GM11168 (cell line): ENCODE measurements at regions not wholly inside any gene's neighbourhood (a gene's known extent, or its start where the extent isn't known, plus 50 kb on each side); places are given as distances from the start of the nearest gene placed in this dataset.

Source experiments
- in situ Hi-C: fragments of 300-500 bp; cut with MboI; formaldehyde crosslinking; loops from one replicate; pipeline ENCODE4 v1.12.0; 2022; ENCODE audit warnings: low sequenced_read_pairs; ENCODE audit not compliant: unreplicated experiment

GRCh38 chr13:106354961-106355360 lies 180.5 kb downstream of the EFNB2 start:
- in situ Hi-C loops: no loop called here

- in situ Hi-C loops: no loop called here
Measured at GRCh38 chr13:106352850-106353249, 182.6 kb downstream of the EFNB2 start.

GRCh38 chr13:106351251-106351650 lies 184.2 kb downstream of the EFNB2 start:
- in situ Hi-C loops: no loop called here

GRCh38 chr13:106350208-106350607 lies 185.3 kb downstream of the EFNB2 start:
- in situ Hi-C loops: no loop called here

GRCh38 chr13:106349080-106349931 lies 186.2 kb downstream of the EFNB2 start:
- in situ Hi-C loops: no loop called here

GRCh38 chr13:106348075-106348840 lies 187.2 kb downstream of the EFNB2 start:
- in situ Hi-C loops: no loop called here

- in situ Hi-C loops: no loop called here
Measured at GRCh38 chr13:106344342-106344741, 191.1 kb downstream of the EFNB2 start.

GRCh38 chr13:106343836-106344235 lies 191.6 kb downstream of the EFNB2 start:
- in situ Hi-C loops: no loop called here

- in situ Hi-C loops: no loop called here
Measured at GRCh38 chr13:106340249-106340648, 195.2 kb downstream of the EFNB2 start.

GRCh38 chr13:106337096-106337850 lies 198.2 kb downstream of the EFNB2 start:
- in situ Hi-C loops: no loop called here

- in situ Hi-C loops: no loop called here
Measured at GRCh38 chr13:106336668-106337067, 198.8 kb downstream of the EFNB2 start.

GRCh38 chr13:106332621-106333020 lies 202.8 kb downstream of the EFNB2 start:
- in situ Hi-C loops: no loop called here

GRCh38 chr13:106331116-106331515 lies 204.3 kb downstream of the EFNB2 start:
- in situ Hi-C loops: no loop called here

- in situ Hi-C loops: no loop called here
Measured at GRCh38 chr13:106329941-106330340, 205.5 kb downstream of the EFNB2 start.

- in situ Hi-C loops: no loop called here
Measured at GRCh38 chr13:106326751-106327150, 208.7 kb downstream of the EFNB2 start.

- in situ Hi-C loops: no loop called here
Measured at GRCh38 chr13:106324444-106324843, 211.0 kb downstream of the EFNB2 start.

- in situ Hi-C loops: no loop called here
Measured at GRCh38 chr13:106322628-106323027, 212.8 kb downstream of the EFNB2 start.

- in situ Hi-C loops: no loop called here
Measured at GRCh38 chr13:106318941-106319411, 216.5 kb downstream of the EFNB2 start.

GRCh38 chr13:106314417-106314816 lies 221.0 kb downstream of the EFNB2 start:
- in situ Hi-C loops: no loop called here

- in situ Hi-C loops: no loop called here
Measured at GRCh38 chr13:106311004-106311403, 224.5 kb downstream of the EFNB2 start.
